ENCODE measurements at regions not wholly inside any gene's neighbourhood (a gene's known extent, or its start where the extent isn't known, plus 50 kb on each side); places are given as distances from the start of the nearest gene placed in this dataset.

DNA sequence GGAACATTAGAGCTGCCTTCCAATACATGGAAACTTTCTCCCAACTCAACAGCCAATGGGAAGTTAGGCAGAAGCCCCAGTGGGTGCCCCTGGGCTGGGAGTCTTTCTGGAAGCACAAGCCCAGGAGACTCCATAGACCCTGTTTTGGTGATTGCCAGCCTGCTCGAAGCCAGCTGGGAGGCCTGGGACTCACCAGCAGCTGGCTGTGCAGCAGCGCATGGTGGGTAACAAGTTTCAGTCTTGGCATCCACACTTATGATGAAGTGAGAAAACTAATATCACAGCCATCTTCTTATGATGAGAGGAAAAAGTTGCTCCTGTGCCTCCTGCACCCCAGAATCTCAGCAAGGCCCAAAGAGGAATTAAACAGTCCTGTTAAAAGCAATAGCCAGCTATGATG is 522.5 kb upstream of the CDH5 start:
- TF ChIP-seq, protein P1, sequence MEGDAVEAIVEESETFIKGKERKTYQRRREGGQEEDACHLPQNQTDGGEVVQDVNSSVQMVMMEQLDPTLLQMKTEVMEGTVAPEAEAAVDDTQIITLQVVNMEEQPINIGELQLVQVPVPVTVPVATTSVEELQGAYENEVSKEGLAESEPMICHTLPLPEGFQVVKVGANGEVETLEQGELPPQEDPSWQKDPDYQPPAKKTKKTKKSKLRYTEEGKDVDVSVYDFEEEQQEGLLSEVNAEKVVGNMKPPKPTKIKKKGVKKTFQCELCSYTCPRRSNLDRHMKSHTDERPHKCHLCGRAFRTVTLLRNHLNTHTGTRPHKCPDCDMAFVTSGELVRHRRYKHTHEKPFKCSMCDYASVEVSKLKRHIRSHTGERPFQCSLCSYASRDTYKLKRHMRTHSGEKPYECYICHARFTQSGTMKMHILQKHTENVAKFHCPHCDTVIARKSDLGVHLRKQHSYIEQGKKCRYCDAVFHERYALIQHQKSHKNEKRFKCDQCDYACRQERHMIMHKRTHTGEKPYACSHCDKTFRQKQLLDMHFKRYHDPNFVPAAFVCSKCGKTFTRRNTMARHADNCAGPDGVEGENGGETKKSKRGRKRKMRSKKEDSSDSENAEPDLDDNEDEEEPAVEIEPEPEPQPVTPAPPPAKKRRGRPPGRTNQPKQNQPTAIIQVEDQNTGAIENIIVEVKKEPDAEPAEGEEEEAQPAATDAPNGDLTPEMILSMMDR (IDR thresholded peaks at IDR 0.05) = no peak
- no peak for TF ChIP-seq POLR2AphosphoS5 (IDR thresholded peaks at IDR 0.05)
- no peak for TF ChIP-seq POLR2A (IDR thresholded peaks at IDR 0.05)

Measured in suprapubic skin (tissue), 4 donors.